ENCODE measurements at regions not wholly inside any gene's neighbourhood (a gene's known extent, or its start where the extent isn't known, plus 50 kb on each side); places are given as distances from the start of the nearest gene placed in this dataset.

DNA sequence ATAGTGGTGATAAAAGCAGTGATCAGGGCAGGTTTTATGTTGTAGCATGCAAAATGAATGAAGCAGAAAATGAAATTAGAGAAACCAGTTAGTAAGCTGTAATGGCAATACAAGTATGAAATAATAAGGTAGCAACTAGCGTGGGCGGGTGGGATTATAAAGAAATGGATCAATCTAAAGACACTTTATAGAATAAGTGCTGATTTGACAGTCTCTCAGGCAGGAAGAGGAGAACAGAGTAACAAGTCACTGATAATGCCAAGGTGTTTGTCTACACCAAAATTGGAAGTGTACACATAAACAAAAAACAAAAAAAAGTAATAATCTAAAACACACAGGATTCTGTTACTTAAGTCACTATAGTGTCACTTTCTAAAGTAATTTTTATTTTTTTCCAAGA lies 51.0 kb upstream of the PCBP1 start:
- no peak for DNase-seq

DNA sequence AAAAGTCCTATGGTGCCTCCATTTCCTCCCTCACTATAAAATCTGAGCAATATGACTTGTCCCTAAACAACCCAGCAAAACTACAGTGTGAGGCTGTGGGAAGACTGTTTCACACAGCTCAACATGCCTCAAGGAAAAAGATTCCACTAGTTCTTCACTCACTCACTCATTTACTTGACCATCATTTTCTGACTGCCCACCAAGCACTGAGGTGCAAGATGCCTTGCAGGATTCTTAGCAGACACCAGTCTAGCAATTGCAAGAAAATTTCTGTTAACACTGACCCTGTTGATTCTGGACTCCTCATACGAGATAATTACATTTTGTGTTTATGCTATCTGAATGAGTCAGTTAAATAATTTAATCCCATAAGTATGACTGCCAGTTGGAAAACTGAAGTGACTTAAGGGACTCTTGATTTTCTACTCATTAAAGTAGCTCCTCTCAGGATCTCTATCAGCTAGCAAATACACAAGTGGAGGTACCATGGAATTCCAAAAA lies 51.9 kb upstream of the PCBP1 start:
- DNase-seq: no peak

DNA sequence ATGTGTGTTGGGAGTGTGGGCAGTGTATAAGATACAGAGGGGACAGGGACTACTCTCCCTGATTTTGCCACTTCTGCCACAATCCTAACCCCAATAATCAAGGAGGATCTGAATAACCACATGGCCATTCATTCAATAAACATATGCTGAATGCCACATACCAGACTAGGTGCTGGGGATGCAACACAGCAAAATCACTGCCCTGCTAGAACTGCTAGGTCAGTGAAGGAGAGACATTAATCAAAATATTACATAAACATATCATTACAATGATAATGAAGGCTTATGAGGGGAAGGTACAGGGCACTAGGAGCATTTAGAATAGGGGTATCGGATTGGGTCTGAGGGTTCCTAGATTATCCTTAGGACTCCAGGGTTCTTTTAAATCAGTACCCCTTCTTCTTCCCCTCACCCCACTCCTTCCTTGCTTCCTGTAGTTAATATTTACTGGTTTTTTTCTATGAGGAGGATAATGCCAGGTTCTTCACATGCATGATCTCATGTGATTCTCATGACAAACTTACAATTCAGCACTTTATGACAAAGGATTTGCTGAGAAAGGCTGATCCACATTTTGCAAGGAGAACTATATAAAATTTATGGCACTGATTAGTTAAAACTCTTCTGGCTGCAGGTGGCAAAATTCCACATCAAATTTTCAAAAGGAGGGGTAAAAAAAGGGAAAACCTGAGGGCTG lies 56.4 kb upstream of the PCBP1 start:
- DNase-seq: no peak

DNA sequence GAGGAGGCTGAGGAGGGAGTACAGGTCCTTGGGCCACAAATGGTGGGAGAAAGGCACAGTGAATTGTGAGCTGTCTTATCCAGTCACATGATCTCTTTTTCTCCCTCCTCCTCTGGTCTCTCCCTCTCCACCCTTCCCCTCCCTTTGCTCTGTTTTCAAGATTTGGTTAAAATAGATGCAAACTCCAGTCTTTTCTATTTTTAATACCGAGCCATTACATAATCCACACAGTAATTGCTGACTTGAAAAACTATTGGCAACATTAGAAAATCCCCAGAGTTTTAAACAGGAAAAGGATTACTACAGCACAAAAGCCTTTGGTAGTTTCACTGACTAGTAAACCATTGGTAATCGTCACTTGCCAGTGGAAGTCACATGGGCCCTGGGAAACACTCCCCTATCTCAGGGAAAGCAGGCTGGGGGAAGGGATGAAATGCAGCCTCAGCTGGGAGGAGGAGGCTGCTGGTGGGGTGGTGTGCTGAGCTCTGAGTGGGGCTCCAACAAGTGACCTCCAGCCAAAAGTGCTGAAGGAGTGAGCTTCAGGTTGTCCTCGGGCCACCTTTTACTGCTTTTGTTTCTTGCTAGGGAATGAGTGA lies 57.4 kb upstream of the PCBP1 start:
- peak; percentile 63 for DNase-seq

DNA sequence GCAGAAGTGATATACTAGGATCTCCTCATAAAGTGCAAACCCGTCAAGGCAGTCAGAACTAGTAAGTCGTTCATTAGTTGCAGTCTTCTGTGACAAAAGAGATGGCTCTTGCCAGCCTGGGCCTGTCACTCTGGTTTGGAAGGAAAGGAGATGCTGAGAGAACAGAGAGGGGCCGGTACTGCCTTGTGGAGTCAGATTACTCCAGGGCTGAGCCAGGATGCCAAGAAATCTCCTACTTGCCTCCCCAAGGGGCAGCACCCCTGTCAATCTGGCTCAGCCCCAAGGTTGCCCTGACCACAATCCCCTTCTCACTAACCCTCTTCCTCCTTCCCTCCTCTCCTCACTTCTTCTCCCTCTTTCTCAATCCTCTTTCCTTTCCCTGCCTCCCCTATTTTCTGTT lies 62.9 kb upstream of the ASPRV1 start:
- DNase-seq: no peak

DNA sequence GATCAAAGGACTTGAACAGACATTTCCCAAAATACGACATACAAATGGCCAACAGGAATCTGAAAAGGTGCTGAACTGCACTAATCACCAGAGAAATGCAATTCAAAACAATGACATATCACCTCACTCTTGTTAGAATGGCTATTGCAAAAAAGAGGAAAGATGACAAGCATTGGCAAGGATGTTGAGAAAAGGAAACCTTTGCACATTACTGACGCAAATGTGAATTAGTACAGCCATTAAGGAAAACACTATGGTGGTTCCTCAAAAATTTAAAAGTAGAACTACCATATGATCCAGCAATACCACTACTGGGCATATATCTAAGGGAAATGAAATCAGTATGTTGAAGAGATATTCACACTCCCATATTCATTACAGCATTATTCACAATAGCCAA lies 57.7 kb upstream of the ASPRV1 start:
- no peak for DNase-seq

DNA sequence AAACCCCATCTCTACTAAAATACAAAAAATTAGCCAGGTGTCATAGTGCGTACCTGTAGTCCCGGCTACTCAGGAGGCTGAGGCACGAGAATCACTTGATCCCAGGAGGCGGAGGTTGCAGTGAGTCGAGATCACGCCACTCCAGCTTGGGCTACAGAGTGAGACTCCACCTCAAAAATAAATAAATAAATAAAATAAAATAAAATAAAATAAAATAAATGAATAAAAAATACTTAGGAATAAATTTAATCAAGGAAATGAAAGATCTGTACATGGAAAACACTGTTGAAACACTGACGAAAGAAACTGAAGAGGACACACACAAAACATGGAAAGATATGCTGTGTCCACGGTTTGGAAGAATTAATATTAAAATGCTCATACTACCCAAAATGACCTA lies 56.5 kb upstream of the ASPRV1 start:
- DNase-seq: no peak

DNA sequence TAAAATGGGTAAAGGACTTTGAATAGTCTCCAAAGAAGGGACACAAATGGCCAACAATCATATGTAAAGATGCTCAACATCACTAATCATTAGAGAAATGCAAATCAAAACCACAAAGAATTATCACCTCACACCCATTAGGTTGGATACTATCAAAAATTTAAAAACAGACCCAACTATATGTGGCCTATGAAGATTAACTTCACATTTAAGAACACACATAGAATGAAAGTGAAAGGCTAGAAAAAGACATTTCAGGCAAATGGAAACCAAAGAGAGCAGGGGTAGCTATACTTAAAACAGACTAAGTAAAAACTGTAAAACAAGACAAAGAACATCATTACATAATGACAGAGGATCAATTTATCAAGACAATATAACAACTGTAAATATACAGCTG lies 53.5 kb upstream of the ASPRV1 start:
- no peak for DNase-seq

DNA sequence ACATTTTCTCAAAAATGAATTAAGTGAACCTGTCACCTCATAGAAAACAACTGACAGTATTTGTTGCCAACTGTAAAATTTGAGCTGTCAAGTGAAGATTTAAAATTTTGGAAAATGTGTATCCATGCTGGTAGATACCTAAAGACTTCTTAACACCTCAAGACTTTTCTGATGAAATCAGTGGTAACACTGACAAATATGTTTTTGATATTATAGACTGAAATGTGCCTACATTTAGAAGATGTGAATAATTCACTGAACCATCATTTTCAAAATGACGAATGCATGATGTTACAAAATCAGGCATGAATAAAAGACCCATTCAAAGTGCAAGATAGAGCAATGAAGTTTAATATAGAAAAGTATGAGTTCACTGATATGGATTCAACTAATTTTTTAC lies 51.5 kb upstream of the ASPRV1 start:
- no peak for DNase-seq

DNA sequence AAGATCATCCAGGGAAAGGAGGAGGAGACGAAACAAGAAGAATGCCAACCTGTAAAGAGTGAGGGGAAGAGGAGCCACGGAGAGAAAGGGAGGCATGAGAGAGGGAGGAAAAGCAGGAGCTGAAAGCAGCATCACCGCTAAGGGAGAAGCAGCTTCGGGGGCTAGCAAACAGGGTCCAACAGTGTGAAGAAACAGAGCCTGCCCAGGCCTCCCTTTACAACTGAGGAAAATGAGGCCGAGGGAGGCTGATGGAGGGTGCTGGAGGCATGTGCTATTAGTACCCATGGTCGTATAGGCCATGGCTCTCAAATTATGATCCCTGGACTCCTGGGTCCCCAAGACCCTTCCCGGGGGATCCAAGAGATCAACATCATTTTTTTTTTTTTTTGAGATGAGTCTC lies 50.4 kb upstream of the ASPRV1 start:
- no peak for DNase-seq

DNA sequence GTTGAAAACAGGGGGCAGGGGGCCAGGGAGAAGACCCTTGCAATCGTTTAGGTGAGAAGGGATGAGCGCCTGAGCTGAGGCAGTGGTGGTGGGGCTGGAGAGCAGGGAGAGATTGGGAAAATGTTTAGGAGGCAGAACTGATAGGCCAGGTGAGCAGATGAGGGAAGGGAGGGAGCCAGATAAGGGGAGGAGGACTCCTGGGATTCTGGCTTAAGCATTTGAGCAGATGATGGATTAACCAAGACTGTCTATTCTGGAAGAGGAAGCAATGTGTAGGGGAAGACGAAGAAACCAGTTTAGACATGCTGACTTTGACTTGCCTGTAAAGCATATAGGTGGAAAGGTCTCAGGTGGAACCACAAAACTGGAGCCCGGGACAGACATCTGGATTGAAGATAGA lies 49.9 kb upstream of the ASPRV1 start:
- DNase-seq: no peak
